IPS-20b (cell line): ENCODE measurements at regions not wholly inside any gene's neighbourhood (a gene's known extent, or its start where the extent isn't known, plus 50 kb on each side); places are given as distances from the start of the nearest gene placed in this dataset.
"Not testable (repeated sequence)": the region's sequence is repeated elsewhere in the genome, so short reads cannot be mapped to it uniquely, and the experiment has no call there.

Experiments
- H3K27ac ChIP-seq: one replicate; pipeline ENCODE4 v1.5.1; 2013; ENCODE audit warnings: low read length
- H3K27me3 ChIP-seq: 2 replicates; pipeline ENCODE4 v1.6.1; 2013; ENCODE audit warnings: mild to moderate bottlenecking, low read length, inconsistent platforms; ENCODE audit not compliant: insufficient read depth
- H3K36me3 ChIP-seq: 2 replicates; pipeline ENCODE4 v1.6.1; 2013; ENCODE audit warnings: low read depth, mild to moderate bottlenecking, inconsistent platforms, low read length, moderate library complexity; ENCODE audit not compliant: insufficient read depth
- H3K4me1 ChIP-seq: 2 replicates; pipeline ENCODE4 v1.6.1; 2013; ENCODE audit warnings: mild to moderate bottlenecking, control low read depth, inconsistent platforms, low read length, moderate library complexity; ENCODE audit not compliant: insufficient read depth
- H3K4me3 ChIP-seq: 2 replicates; pipeline ENCODE4 v1.5.1; 2013; ENCODE audit warnings: mild to moderate bottlenecking, low read length, inconsistent platforms
- H3K9ac ChIP-seq: 2 replicates; pipeline ENCODE4 v1.6.1; 2013; ENCODE audit warnings: low read depth, mild to moderate bottlenecking, inconsistent platforms, low read length, moderate library complexity
- H3K9me3 ChIP-seq: 2 replicates; pipeline ENCODE4 v1.6.1; 2013; ENCODE audit warnings: mild to moderate bottlenecking, low read depth, low read length, inconsistent platforms; ENCODE audit not compliant: insufficient read depth

DNA sequence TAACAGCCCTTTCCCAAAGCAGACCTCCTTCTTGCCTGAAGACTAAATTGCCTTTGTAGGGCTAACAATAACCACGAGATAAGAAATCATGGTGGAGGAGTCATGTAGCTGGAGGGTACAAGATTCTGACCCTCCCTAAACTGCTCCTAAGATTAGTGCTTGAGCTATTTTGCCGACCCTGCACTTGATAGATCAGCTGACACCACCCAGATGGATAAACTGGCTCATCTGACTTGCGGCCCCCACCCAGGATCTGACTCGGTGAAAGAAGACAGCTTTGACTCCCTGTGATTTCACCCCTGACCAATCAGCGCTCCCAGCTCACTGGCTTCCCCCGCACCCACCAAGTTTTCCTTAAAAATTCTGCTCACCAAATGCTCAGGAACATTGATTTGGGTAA is 57.6 kb upstream of the UNC93A start:
- Histone ChIP-seq H3K9me3 (no peaks in the 10 kb centered on the region), H3K4me3 (peak overlapping the region; percentile 14; the same call in 1 of the 2 replicates), H3K9ac (no peak overlapping the region), H3K36me3 (peaks cover 71% of the 10 kb centered on the region), H3K27ac (no peak overlapping the region), H3K27me3 (no peaks in the 10 kb centered on the region), H3K4me1 (peaks cover 44% of the 10 kb centered on the region)

DNA sequence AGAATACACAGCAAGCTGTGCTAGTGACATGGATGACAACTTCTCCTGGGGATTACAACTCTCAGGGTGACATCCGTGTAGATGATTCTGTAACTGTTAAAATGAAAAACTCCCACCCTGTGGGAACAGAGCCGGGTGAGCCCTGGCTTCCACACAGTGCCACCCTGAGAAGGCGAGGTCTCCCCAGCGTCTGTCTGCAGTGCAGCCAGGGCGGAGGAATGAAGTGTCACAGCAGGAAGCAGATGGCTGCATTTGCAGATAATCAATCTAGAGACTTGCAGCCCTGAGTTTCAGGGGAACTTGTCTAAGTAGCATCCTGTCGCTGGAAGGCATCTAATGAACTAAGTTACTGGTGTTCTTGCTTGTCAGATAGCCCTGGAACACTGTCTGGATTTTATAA is 56.5 kb upstream of the UNC93A start:
- not testable (repeated sequence) for H3K9me3 ChIP-seq, H3K27ac ChIP-seq, H3K9ac ChIP-seq, H3K27me3 ChIP-seq, H3K4me3 ChIP-seq
- Histone ChIP-seq H3K36me3 (peaks cover 79% of the 10 kb centered on the region), H3K4me1 (peaks cover 47% of the 10 kb centered on the region)

DNA sequence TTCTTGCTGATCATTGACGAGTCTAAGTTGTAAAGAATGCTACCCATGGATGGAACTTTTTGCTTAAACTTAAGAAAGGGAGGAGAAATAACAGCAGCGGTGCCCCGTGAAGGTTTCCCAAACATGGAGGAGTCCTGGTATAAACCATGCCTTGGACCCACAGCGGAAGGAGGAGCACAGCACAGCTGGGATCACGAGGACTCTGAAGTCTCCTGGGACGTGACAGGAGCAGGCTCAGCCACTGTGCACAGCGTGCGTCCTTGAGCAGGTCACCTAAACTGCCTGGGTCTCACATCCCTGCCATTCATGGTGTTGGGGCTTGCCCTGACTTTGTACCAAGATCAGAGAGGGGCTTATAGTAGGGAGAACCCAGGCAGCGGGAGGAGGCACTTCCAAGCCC is 56.1 kb upstream of the UNC93A start:
- H3K36me3 ChIP-seq = peaks cover 76% of the 10 kb centered on the region
- no peaks in the 10 kb centered on the region for H3K27me3 ChIP-seq
- no peak overlapping the region for H3K4me3 ChIP-seq
- no peak overlapping the region for H3K27ac ChIP-seq
- H3K4me1 ChIP-seq = peaks cover 46% of the 10 kb centered on the region
- no peak overlapping the region for H3K9ac ChIP-seq
- no peaks in the 10 kb centered on the region for H3K9me3 ChIP-seq

DNA sequence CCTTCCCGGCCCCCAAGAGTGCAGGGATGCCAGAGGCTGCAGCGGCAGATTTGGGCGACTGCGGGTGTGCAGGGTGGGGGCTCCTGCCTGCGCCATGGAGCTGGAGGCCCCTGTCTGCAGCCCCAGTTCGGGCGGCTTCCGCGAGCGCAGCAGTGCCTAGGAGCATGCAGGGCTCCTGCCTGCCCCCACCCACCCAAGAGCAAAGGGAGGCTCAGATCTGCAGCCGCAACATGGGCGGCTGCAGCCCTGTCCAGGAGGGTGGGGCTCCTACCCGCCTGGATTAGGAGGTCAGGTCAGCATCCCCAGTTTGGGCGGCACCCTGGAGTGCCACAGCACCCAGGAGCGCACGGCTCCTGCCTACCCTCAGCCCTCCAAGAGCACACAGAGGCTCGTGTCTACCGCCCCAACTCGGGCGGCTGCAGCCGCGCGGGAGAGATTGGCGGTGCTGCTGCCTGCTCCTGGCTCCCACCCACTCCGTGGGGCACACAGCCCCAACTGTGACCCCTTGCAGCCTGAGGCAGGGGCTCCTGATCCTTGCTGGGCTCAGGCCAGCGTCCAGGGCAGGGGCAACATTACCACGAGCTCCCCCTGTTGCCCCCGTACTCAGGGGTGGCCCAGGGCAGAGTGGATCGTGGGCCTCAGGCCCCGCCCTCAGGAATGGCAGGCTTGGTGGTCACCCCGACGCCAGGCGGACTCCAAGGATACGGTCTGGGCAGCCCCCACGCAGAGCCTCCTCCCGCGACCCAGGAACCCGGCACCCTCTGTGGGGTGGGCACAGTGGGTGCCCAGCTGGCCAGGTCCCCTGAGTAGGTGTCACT is 55.5 kb upstream of the UNC93A start:
- H3K27ac ChIP-seq = no peak overlapping the region
- H3K9ac ChIP-seq = no peak overlapping the region
- peaks cover 74% of the 10 kb centered on the region for H3K36me3 ChIP-seq
- peaks cover 44% of the 10 kb centered on the region for H3K4me1 ChIP-seq
- no peaks in the 10 kb centered on the region for H3K9me3 ChIP-seq
- no peaks in the 10 kb centered on the region for H3K27me3 ChIP-seq
- H3K4me3 ChIP-seq = no peak overlapping the region

DNA sequence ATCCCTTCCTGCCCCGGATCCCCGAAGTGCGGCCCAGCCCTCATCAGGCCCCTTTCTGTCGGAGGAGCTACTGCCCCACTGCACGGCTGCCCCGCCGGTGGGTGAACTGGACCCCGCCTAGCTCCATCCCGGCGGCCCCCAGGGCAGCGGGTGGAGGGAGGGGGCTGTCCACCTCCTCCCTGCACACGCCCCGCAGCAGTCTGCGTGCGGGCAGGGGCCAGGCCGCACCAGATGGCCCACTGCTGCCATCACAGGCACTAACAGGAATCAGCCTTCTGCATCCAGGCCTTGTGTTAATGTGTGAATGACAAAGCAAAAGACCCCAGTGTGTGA is 54.9 kb upstream of the UNC93A start:
- Histone ChIP-seq H3K36me3 (peaks cover 74% of the 10 kb centered on the region), H3K27ac (no peak overlapping the region), H3K9ac (no peak overlapping the region), H3K4me1 (peaks cover 41% of the 10 kb centered on the region), H3K27me3 (no peaks in the 10 kb centered on the region), H3K4me3 (no peak overlapping the region), H3K9me3 (no peaks in the 10 kb centered on the region)

DNA sequence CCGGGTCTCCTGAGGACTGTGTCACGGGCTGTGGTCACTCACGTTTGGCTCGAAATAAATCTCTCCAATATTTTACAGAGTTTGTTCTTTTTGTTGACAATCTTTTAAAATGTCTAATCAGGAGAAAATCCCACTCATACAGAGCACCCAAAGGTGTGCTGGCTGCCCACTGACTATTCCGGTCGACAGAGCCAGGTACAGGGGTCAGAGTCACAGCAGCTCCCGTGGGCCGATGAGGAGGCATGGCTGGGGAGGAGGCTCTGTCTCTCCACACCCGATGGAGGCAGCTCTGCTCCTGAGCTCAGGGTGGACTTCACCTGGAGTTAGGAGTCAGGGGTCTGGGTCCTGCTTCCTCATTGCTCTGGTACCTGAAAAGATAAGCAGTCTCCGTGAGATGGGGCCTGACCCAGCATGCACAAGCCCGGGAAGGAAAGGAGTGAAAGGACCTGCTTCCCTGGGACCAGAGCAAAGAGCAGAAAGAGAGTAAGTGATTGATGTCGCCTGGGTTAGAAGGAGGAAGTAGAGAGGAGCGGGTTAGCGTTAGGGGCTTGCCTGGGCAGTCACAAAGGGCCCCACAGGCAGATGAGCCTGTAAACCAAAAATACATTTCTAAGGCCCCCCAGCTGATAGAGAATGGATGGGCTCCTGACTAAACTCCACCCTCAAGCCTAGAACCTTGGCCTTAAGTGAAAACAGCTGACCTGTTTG is 53.5 kb upstream of the UNC93A start:
- Histone ChIP-seq H3K4me1 (peaks cover 37% of the 10 kb centered on the region), H3K9ac (no peak overlapping the region), H3K36me3 (peaks cover 66% of the 10 kb centered on the region), H3K27ac (no peak overlapping the region), H3K27me3 (no peaks in the 10 kb centered on the region), H3K4me3 (no peak overlapping the region), H3K9me3 (no peaks in the 10 kb centered on the region)

DNA sequence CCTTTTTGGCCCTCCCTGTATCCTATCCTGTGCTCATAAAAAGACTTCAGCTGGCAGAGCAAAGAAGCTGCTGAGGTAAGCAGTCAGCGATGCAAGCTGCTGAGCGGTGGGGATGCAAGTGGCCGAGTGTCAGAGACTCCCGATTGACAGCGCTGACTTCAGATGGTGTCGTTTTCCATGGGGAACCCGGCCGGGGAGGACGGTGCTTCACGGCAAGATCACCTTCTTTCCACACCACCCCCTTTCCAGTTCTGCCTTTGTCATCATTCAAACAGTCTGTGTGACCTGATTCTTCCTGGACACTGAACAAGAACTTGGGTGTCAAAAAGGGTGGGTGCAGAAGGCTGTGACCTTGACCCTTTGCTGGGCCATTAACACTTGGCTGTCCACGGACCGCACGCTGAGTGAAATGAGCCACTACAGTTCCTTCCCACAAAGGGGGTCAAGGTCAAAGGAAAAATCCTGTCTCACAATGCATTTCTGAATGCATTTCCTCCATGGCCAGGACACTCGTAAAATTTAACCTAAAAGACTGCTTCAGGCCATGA is 52.9 kb upstream of the UNC93A start:
- Histone ChIP-seq H3K36me3 (peaks cover 60% of the 10 kb centered on the region), H3K4me3 (no peak overlapping the region), H3K27me3 (no peaks in the 10 kb centered on the region), H3K9ac (no peak overlapping the region), H3K9me3 (no peaks in the 10 kb centered on the region), H3K4me1 (peaks cover 31% of the 10 kb centered on the region), H3K27ac (no peak overlapping the region)

DNA sequence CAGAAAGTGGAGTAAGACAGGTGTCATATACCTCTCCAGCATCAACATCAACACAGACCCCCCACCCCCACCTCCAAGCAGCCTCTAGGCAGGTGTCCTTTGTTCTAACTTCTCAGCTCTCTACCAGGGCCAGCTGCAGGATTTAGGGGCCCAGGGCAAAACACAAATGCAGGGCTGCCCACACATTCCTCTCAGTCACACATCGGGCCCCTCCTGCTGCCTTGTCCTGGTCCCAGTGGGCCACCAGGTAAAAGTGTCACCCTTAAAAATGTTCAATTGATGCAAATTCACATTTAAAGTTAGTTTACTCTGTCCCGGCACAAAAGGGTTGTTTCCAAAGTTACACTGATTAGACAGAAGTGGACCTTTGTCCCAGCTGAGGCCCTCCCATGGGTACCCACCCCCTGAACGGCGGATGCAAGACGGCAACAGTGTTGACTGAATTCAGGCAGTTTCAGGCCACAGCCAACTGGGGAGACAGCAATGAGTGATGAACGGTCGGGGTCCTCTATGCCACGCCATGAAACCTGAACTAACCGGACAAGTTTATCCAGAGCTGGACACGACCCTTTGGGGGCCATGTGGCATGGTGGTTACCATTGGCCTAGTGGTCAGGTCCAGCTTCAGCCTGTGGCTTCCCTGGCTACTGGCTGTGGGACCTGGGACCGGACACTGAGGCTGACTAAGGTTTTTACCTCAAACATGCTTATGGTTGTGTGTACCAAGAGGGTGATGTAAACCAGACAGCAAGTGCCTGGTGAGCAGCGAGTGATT is 52.2 kb upstream of the UNC93A start:
- H3K4me3 ChIP-seq = no peak overlapping the region
- H3K36me3 ChIP-seq = peaks cover 53% of the 10 kb centered on the region
- no peaks in the 10 kb centered on the region for H3K27me3 ChIP-seq
- peaks cover 29% of the 10 kb centered on the region; the same call in 1 of the 2 replicates for H3K4me1 ChIP-seq
- H3K9me3 ChIP-seq = no peaks in the 10 kb centered on the region
- no peak overlapping the region for H3K27ac ChIP-seq
- no peak overlapping the region for H3K9ac ChIP-seq

DNA sequence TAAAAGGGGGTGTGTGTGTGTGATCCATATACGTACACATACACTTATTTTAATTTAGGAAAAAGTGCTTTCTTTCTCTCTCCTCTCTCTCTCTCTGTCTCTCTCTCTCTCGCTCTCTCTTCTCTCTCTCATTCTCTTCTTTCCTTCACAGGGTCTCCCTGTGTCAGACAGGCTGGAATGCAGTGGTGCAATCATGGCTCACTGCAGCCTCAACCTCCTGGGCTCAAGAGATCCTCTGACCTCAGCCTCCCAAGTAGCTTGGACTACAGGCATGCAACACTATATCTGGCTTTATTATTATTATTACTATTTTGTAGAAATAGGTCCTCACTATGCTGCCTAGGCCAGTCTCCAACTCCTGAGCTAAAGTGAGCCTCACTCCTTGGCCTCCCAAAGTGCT is 51.6 kb upstream of the UNC93A start:
- Histone ChIP-seq H3K36me3 (peaks cover 47% of the 10 kb centered on the region), H3K4me1 (peaks cover 31% of the 10 kb centered on the region; the same call in 1 of the 2 replicates)
- H3K27ac ChIP-seq, H3K9ac ChIP-seq, H3K4me3 ChIP-seq, H3K27me3 ChIP-seq, H3K9me3 ChIP-seq: not testable (repeated sequence)

DNA sequence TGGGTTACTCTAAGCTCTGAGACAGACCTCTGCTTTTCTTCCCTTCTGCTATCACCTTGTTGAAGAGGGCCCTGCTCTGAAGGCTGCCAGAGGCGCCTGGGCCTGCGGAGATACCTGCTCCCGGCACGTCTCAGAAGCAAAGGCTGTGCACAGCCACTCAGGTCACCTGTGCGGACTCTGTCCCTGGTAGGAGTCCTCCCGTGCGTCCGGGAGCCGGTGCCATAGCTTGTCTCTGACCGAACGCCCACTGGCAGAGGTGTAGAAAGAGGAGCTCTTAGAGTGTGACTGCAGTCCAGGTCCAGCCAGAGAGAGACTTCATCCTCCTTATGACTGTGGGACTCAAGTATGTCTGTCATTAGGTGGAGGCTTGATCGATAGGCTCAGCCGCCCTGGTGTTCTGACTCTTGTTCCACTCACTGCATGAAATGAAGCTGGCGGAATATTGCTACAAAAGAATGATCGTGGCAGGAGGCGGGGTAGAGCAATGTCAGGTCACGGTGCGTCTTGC is 51.0 kb upstream of the UNC93A start:
- Histone ChIP-seq H3K27ac (no peak overlapping the region), H3K4me3 (no peak overlapping the region), H3K36me3 (peaks cover 41% of the 10 kb centered on the region), H3K9me3 (no peaks in the 10 kb centered on the region), H3K27me3 (no peaks in the 10 kb centered on the region), H3K9ac (no peak overlapping the region), H3K4me1 (peaks cover 32% of the 10 kb centered on the region; the same call in 1 of the 2 replicates)
